ENCODE measurements at regions not wholly inside any gene's neighbourhood (a gene's known extent, or its start where the extent isn't known, plus 50 kb on each side); places are given as distances from the start of the nearest gene placed in this dataset.

GRCh38 chr3:106882297-106882696 is 494.9 kb upstream of the CCDC54 start:
- TF ChIP-seq, protein P1, sequence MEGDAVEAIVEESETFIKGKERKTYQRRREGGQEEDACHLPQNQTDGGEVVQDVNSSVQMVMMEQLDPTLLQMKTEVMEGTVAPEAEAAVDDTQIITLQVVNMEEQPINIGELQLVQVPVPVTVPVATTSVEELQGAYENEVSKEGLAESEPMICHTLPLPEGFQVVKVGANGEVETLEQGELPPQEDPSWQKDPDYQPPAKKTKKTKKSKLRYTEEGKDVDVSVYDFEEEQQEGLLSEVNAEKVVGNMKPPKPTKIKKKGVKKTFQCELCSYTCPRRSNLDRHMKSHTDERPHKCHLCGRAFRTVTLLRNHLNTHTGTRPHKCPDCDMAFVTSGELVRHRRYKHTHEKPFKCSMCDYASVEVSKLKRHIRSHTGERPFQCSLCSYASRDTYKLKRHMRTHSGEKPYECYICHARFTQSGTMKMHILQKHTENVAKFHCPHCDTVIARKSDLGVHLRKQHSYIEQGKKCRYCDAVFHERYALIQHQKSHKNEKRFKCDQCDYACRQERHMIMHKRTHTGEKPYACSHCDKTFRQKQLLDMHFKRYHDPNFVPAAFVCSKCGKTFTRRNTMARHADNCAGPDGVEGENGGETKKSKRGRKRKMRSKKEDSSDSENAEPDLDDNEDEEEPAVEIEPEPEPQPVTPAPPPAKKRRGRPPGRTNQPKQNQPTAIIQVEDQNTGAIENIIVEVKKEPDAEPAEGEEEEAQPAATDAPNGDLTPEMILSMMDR (IDR thresholded peaks at IDR 0.05) = no peak
- TF ChIP-seq POLR2A (IDR thresholded peaks at IDR 0.05) = no peak
